NT2/D1 (cell line): ENCODE measurements at regions not wholly inside any gene's neighbourhood (a gene's known extent, or its start where the extent isn't known, plus 50 kb on each side); places are given as distances from the start of the nearest gene placed in this dataset.

ENCODE experiments used
- DNase-seq: peaks from one replicate; pipeline ENCODE4 v3.0.0-alpha.2; 2011; ENCODE audit warnings: low read depth, low spot score
- H3K27me3 ChIP-seq: 2 replicates; pipeline ENCODE4 v1.6.0; 2011; ENCODE audit warnings: mild to moderate bottlenecking; ENCODE audit not compliant: insufficient read length, insufficient read depth
- H3K36me3 ChIP-seq: 2 replicates; pipeline ENCODE4 v1.6.1; 2011; ENCODE audit warnings: mild to moderate bottlenecking, low read length, mixed read lengths; ENCODE audit not compliant: insufficient read depth, insufficient read length
- H3K4me1 ChIP-seq: 2 replicates; pipeline ENCODE4 v1.5.1; 2011; ENCODE audit not compliant: insufficient read depth, insufficient read length
- H3K4me3 ChIP-seq: 2 replicates; pipeline ENCODE4 v1.5.1; 2011; ENCODE audit warnings: low read depth; ENCODE audit not compliant: insufficient read length
- H3K9ac ChIP-seq: 2 replicates; pipeline ENCODE4 v1.6.0; 2011; ENCODE audit warnings: low read depth; ENCODE audit not compliant: insufficient read length
- H3K9me3 ChIP-seq: 2 replicates; pipeline ENCODE4 v1.5.1; 2011; ENCODE audit warnings: mild to moderate bottlenecking, low read length; ENCODE audit not compliant: insufficient read depth
- SUZ12 ChIP-seq: IDR thresholded peaks from 2 replicates; pipeline ENCODE4 v1.6.1; 2011; ENCODE audit not compliant: insufficient read length, insufficient read depth; ENCODE audit errors: extremely low read depth
- YY1 ChIP-seq: IDR thresholded peaks from 2 replicates; pipeline ENCODE4 v1.6.1; 2011; ENCODE audit not compliant: insufficient read length, insufficient read depth
- ZNF274 ChIP-seq: IDR thresholded peaks from 2 replicates; pipeline ENCODE4 v1.6.1; 2011; ENCODE audit warnings: mild to moderate bottlenecking, low read depth, low read length

DNA sequence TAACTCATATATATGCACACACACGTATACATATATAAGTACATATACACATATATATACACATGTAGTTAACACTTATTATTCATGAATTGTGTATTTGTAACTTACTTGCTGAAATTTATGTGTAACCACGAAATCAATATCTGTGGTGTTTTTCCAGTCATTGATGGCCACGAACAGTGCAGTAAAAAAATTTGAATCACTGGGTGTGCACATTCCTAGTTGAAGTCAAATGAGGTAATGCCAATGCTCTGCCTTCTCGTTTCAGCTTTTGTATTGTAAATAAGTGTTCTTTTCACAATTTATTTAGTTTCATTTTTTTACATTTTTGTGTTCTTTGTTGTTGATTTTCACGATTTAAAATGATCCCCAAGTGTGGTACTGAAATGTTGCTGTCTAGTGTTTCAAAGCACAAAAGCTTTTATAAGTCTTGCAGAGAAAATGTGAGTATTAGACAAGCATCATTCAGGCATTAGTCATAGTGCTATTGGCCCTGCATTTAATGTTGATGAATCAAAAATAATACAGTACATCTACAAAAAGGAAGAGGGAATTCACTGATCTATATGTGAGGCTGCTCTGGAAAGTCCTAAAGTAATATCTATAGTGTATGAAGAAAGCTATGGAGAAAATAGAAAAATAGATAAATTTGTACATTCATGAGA, 419.0 kb downstream of the DSC3 start:
- DNase-seq: no peak
- no peaks in the 10 kb centered on the region for H3K4me1 ChIP-seq
- H3K9ac ChIP-seq: no peak overlapping the region
- no peaks in the 10 kb centered on the region for H3K36me3 ChIP-seq
- no peak overlapping the region for H3K4me3 ChIP-seq
- TF ChIP-seq YY1 (no peak), SUZ12 (no peak), ZNF274 (no peak)
- H3K27me3 ChIP-seq: no peaks in the 10 kb centered on the region
- no peaks in the 10 kb centered on the region for H3K9me3 ChIP-seq

DNA sequence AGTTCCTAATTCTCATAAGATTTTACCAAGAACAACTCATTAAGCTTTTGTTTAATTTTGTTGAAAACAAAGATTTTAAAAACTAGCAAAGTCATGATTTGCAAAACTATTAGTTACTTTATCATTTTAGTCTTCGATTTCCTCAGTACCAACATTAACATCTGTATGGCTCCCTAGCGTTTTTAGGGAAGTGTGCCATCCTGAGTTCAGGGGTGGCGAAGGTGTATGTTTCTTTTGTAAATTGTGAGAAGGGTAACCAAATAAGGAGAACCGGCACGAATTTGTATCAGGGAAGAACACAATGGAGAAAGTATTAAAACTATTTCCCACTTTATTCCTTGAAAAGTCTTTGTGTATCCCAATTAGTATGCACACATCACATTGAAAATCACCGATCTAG, 419.9 kb downstream of the DSC3 start:
- DNase-seq: no peak
- Histone ChIP-seq H3K9me3 (no peaks in the 10 kb centered on the region), H3K4me3 (no peak overlapping the region), H3K4me1 (no peaks in the 10 kb centered on the region), H3K27me3 (no peaks in the 10 kb centered on the region), H3K9ac (no peak overlapping the region), H3K36me3 (no peaks in the 10 kb centered on the region)
- TF ChIP-seq ZNF274 (no peak), YY1 (no peak), SUZ12 (no peak)

DNA sequence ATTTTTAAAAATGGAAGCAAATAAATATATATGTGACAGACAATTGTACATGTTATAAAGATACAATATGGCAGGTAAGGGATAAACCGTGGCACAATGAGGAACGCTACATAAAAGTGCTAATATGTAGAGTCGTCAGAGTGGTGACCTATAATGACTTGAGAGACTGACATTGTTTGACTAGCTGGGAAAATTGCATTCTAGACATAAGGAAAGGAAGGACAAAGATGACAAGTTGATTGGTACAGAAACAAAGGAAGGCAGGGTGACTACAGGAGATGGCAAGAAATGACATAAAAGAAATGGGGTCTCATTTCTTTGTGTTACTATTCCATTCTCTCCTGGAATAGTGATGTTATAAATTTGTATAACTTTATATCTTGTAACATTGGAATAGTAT, 420.4 kb downstream of the DSC3 start:
- no peaks in the 10 kb centered on the region for H3K36me3 ChIP-seq
- no peak for DNase-seq
- TF ChIP-seq ZNF274 (no peak), YY1 (no peak), SUZ12 (no peak)
- H3K9me3 ChIP-seq: no peaks in the 10 kb centered on the region
- H3K4me1 ChIP-seq: no peaks in the 10 kb centered on the region
- no peak overlapping the region for H3K4me3 ChIP-seq
- no peaks in the 10 kb centered on the region for H3K27me3 ChIP-seq
- no peak overlapping the region for H3K9ac ChIP-seq

DNA sequence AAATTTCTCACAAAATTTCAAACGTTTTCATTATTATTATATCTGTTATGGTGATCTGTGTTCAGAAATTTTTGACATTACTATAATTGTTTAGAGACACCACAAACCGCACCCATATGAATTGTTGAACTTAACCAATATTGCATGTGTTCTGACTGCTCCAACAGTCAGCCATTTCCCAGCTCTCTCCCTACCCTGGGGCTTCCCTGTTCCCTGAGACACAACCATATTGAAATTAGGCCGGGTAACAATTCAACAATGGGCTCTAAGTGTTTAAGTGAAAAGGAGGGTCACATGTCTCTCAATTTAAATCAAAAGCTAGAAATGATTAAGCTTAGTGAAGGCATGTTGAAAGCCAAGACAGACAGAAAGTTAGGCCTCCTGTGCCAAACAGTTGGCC, 424.0 kb downstream of the DSC3 start:
- Histone ChIP-seq H3K36me3 (no peaks in the 10 kb centered on the region), H3K4me3 (no peak overlapping the region), H3K4me1 (no peaks in the 10 kb centered on the region), H3K27me3 (no peaks in the 10 kb centered on the region), H3K9ac (no peak overlapping the region), H3K9me3 (no peaks in the 10 kb centered on the region)
- no peak for DNase-seq
- no peak for TF ChIP-seq SUZ12
- no peak for TF ChIP-seq YY1
- TF ChIP-seq ZNF274: no peak

DNA sequence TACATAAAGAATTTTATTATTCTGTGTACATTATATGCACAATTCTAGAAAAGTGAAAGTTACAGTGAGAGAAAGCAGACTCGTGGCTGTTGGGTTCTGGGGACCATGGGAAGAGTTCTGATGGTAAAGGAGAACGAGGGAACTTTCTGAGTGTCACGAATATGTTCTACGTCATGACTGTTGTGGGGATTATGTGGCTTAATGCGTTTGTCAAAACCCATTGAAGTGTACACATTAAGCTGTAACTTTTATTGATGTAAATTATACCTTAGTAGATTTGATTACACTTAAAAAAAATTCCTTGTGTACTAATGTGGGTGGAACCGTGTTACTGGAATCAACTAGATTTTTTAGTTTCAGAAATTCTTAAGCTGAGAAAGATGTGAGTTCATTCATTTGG, 426.1 kb downstream of the DSC3 start:
- H3K9ac ChIP-seq: no peak overlapping the region
- TF ChIP-seq SUZ12: no peak
- TF ChIP-seq YY1: no peak
- no peak for TF ChIP-seq ZNF274
- H3K36me3 ChIP-seq: no peaks in the 10 kb centered on the region
- H3K27me3 ChIP-seq: no peaks in the 10 kb centered on the region
- H3K4me1 ChIP-seq: no peaks in the 10 kb centered on the region
- no peaks in the 10 kb centered on the region for H3K9me3 ChIP-seq
- DNase-seq: no peak
- H3K4me3 ChIP-seq: no peak overlapping the region

DNA sequence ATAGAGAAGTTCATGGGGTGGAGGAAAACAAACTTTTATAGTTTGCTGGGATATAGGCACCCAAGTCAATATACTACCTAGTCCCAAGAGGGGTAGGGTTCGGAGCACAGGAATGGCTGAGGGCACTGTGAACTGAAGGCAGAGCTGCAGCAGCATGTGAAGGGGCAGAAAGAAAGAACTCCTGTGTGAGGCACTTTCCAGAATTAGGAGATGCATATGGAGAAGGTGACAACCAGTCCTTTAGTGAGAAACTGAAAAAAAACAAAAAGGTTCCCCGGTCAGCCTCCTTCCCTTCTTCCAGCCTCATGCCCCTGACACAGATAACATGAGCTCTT, 429.1 kb downstream of the DSC3 start:
- Histone ChIP-seq H3K36me3 (no peaks in the 10 kb centered on the region), H3K4me3 (no peak overlapping the region), H3K27me3 (no peaks in the 10 kb centered on the region), H3K4me1 (no peaks in the 10 kb centered on the region), H3K9ac (no peak overlapping the region), H3K9me3 (no peaks in the 10 kb centered on the region)
- no peak for TF ChIP-seq ZNF274
- no peak for TF ChIP-seq SUZ12
- no peak for TF ChIP-seq YY1
- DNase-seq: no peak

DNA sequence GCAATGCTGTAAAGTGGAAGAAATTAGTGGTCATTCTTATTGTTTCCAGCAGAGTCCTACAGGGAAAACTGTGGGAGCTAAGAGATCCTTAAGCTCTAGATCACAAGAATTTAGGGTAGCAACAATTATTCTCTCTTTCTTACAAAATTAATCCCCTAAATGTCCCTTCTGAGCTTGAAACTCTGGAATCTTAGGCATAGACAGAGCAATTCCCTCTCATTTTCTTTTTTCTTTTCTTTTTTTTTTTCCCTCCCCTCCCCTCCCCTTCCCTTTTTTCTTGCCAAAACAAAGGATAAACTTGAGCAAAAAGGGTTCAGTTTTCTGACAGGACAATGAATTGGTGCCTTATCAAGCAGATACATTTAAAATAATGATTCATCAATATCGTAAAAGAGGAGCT, 441.0 kb downstream of the DSC3 start:
- TF ChIP-seq ZNF274 (no peak), SUZ12 (no peak), YY1 (no peak)
- Histone ChIP-seq H3K9me3 (no peaks in the 10 kb centered on the region), H3K4me1 (no peaks in the 10 kb centered on the region), H3K36me3 (no peaks in the 10 kb centered on the region), H3K27me3 (no peaks in the 10 kb centered on the region), H3K4me3 (no peak overlapping the region), H3K9ac (no peak overlapping the region)
- DNase-seq: no peak

DNA sequence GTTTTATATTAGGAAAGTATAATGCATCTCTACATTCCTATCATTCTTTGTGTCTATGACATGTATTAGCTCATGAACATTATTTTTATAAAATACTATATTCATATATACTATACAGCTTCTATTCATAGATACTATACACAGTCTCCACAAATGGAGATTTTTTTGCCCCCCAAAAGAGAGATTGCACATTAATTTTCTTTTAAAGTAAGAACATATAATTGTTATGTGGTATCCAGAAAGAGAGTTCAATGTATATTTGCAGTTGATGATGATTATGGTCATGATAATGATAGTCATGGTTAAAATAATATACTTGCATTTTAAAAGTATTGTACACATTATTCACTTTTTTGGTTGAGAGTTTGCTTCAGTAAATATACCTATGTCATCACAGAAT, 445.3 kb downstream of the DSC3 start:
- Histone ChIP-seq H3K9ac (no peak overlapping the region), H3K4me1 (no peaks in the 10 kb centered on the region), H3K4me3 (no peak overlapping the region), H3K36me3 (no peaks in the 10 kb centered on the region), H3K27me3 (no peaks in the 10 kb centered on the region), H3K9me3 (no peaks in the 10 kb centered on the region)
- TF ChIP-seq YY1: no peak
- no peak for TF ChIP-seq ZNF274
- no peak for TF ChIP-seq SUZ12
- no peak for DNase-seq
